Right lobe of liver (tissue), 6 donors: ENCODE measurements at regions not wholly inside any gene's neighbourhood (a gene's known extent, or its start where the extent isn't known, plus 50 kb on each side); places are given as distances from the start of the nearest gene placed in this dataset.

Experiments
- ATAC-seq, 4 donors: fragments of 200-7000 bp; cut with Tn5 transposase; one replicate each; pipeline ENCODE4 v1.9.1; 2020; ENCODE audit warnings: mild to moderate bottlenecking in 4 of 4, moderate library complexity in 4 of 4
- DNase-seq, 3 donors: peaks; one replicate each; pipeline ENCODE4 v3.0.0-alpha.2; 2020
- H3K27ac ChIP-seq, 3 donors: fragments of 200-600 bp; one replicate each; pipeline ENCODE4 v1.8.0; 2022
- H3K27me3 ChIP-seq, 2 donors: fragments of 200-600 bp; one replicate each; pipeline ENCODE4 v1.8.0; 2022
- H3K36me3 ChIP-seq, 4 donors: fragments of 200-600 bp; sonication (generic) in 1 of 4; one replicate each; pipeline versions ENCODE4 v1.5.1 to v1.8.0; 2017 to 2022; ENCODE audit warnings: control low read depth in 1 of 4
- H3K4me1 ChIP-seq, 4 donors: fragments of 200-600 bp; sonication (generic) in 1 of 4; one replicate each; pipeline versions ENCODE4 v1.5.1 to v1.8.0; 2017 to 2022; ENCODE audit warnings: control low read depth in 1 of 4
- H3K4me3 ChIP-seq, 3 donors: fragments of 200-600 bp; one replicate each; pipeline ENCODE4 v1.8.0; 2022
- H3K9me3 ChIP-seq, 4 donors: fragments of 200-600 bp; sonication (generic) in 1 of 4; one replicate each; pipeline versions ENCODE4 v1.5.1 to v1.8.0; 2017 to 2022; ENCODE audit warnings: control low read depth in 1 of 4
- POLR2A ChIP-seq: fragments of 450-650 bp; IDR thresholded peaks from one replicate; pipeline ENCODE4 v1.6.1; 2017; ENCODE audit warnings: antibody characterized with exemption, mild to moderate bottlenecking
- WGBS: methylation state at CpG from one replicate; pipeline ENCODE4 v1.1.6; 2018; ENCODE audit warnings: low coverage, low lambda C conversion rate; ENCODE audit not compliant: insufficient coverage; ENCODE audit errors: missing lambda C conversion rate; 5-methylcytosine and 5-hydroxymethylcytosine counted together
- intact Hi-C, 2 donors: fragments of 100-400 bp; cut with DNase I; formaldehyde crosslinking; loops; one replicate each; pipeline versions ENCODE4 v1.11.2 to v1.14.1; 2022
- TF ChIP-seq, protein P1 (sequence below), 4 donors: fragments of 200-600 bp in 3 of 4; fragments of 450-650 bp in 1 of 4; IDR thresholded peaks; one replicate each; pipeline versions ENCODE4 v1.5.1 to v1.8.0; 2016 to 2022; ENCODE audit warnings: antibody characterized with exemption in 4 of 4, mild to moderate bottlenecking in 2 of 4
- donor health status: DM: no; HTN: yes; CAD: no.
- donor health status: DM: no; HTN: no; CAD: no.
- donor health status: DM: no; HTN: no; CAD: no.
- donor health status: DM: no; HTN: yes; CAD: no.
- donor health status: DM: no; HTN: yes; CAD: no.

DNA sequence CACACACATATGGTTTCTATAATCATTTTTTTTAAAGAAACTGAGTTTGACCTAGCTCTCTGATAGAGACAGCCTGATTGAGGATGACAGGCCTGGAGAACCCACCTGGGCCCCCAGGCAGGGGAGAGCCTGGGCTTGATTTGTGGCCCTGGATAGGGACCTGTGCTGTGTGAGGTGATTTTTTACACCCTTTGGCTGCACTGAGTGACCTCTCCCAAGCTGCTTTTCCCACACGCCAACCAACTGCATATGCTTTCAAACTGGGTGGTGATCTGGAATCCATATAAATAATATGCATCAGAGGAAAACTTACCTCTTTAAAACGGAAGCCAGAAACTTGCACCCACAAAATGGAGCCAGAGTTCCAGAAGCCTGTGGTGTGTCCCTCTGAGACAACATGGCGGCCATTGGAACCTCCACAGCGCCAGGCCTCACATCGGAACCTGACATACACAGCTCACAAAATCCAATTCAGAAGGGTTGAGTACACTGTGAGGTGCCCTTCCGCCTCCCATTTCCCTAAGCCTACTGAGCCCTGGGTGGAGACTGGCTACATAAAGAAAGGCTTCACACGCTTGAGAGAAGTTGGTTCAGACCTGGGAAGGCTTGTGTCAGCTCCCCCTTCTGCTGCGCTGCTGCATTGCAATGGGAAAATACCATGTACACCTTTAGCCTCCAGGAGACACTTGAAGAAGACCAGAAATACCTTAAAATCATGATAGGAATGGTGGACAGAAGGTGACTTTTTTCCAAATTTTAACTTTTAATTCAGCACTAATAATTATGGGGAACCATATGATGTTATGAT is 160.7 kb downstream of the HHIPL2 start:
- TF ChIP-seq, protein P1, sequence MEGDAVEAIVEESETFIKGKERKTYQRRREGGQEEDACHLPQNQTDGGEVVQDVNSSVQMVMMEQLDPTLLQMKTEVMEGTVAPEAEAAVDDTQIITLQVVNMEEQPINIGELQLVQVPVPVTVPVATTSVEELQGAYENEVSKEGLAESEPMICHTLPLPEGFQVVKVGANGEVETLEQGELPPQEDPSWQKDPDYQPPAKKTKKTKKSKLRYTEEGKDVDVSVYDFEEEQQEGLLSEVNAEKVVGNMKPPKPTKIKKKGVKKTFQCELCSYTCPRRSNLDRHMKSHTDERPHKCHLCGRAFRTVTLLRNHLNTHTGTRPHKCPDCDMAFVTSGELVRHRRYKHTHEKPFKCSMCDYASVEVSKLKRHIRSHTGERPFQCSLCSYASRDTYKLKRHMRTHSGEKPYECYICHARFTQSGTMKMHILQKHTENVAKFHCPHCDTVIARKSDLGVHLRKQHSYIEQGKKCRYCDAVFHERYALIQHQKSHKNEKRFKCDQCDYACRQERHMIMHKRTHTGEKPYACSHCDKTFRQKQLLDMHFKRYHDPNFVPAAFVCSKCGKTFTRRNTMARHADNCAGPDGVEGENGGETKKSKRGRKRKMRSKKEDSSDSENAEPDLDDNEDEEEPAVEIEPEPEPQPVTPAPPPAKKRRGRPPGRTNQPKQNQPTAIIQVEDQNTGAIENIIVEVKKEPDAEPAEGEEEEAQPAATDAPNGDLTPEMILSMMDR (IDR thresholded peaks at IDR 0.05) = no peak
- TF ChIP-seq POLR2A = no peak
- Histone ChIP-seq H3K27me3 (no peaks in the 10 kb centered on the region), H3K4me3 (no peak overlapping the region), H3K4me1 (no peaks in the 10 kb centered on the region), H3K36me3 (no peaks in the 10 kb centered on the region), H3K9me3 (no peaks in the 10 kb centered on the region), H3K27ac (no peak overlapping the region)
- ATAC-seq = no peak
- intact Hi-C loops = no loop called here
- no peak for DNase-seq
- 74% methylated on average over 7 of the region's 8 CpGs for WGBS

DNA sequence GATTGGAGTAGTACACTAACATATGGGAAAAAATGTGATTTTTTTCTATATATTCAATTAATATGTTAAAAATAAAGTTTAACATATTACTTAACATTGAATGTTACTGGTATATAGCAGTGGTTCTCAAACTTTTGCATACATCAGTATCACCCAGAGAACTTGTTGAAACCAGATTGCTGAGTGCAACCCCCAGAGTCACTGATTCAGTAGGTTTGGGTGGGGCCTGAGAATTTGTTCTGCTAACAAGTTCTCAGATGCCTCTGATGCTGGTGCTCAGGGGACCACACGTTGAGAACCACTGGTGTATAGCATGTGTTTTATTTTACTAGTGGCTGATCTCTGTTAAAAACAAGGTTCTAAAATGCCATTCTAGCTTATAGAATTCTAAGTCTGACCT is 161.9 kb downstream of the HHIPL2 start:
- Histone ChIP-seq H3K4me1 (no peaks in the 10 kb centered on the region), H3K4me3 (no peak overlapping the region), H3K36me3 (no peaks in the 10 kb centered on the region), H3K27me3 (no peaks in the 10 kb centered on the region), H3K9me3 (no peaks in the 10 kb centered on the region), H3K27ac (no peak overlapping the region)
- intact Hi-C loops = no loop called here
- ATAC-seq (no peak), DNase-seq (no peak)
- no peak for TF ChIP-seq POLR2A
- TF ChIP-seq, protein P1 (IDR thresholded peaks at IDR 0.05) = no peak
- 50% methylated on average over 1 of the region's 1 CpG for WGBS

DNA sequence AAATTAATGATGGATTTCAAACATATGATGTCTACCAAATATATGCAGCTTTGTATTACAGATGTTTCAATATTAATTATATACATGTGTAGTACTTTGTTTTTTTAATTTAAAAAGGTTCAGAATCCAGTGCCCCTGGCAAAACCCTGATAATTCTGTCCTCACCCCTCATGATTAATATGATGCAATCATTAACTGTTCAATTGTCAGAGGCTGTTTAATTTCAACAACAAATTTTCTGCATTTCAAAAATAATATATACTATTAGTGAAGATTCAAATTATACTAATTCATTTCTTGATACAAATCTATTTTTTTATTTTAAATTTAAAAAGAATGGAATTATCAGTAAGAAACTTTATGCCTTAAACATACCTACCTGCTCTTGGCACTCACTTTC is 162.6 kb downstream of the HHIPL2 start:
- Histone ChIP-seq H3K36me3 (no peaks in the 10 kb centered on the region), H3K4me3 (no peak overlapping the region), H3K27ac (no peak overlapping the region), H3K27me3 (no peaks in the 10 kb centered on the region), H3K9me3 (no peaks in the 10 kb centered on the region), H3K4me1 (no peaks in the 10 kb centered on the region)
- TF ChIP-seq, protein P1 (IDR thresholded peaks at IDR 0.05) = no peak
- no peak for TF ChIP-seq POLR2A
- intact Hi-C loops = no loop called here
- DNase-seq = no peak
- ATAC-seq = no peak

DNA sequence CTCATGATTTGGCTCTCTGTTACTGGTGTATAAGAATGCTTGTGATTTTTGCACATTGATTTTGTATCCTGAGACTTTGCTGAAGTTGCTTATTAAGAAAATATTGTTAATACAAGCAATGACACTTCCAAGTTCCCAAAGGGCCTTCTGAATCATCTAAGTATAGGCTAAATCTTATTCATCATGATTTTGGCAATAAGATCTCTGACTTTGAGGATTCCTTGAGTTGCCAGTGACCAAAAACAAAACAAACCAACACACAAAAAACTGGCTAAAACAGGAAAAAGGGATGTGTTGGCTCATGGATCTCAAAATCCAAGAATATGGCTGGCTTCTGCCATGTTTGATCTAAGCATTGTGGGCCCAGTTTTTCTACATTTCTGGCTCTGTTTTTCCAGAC is 163.4 kb downstream of the HHIPL2 start:
- intact Hi-C loops = no loop called here

More for the DNA sequence above, 163.4 kb downstream of the HHIPL2 start:
- no peaks in the 10 kb centered on the region for H3K4me1 ChIP-seq
- H3K36me3 ChIP-seq = no peaks in the 10 kb centered on the region
- no peak overlapping the region for H3K27ac ChIP-seq
- TF ChIP-seq, protein P1 (IDR thresholded peaks at IDR 0.05) = no peak
- TF ChIP-seq POLR2A = no peak
- no peaks in the 10 kb centered on the region for H3K9me3 ChIP-seq
- H3K27me3 ChIP-seq = no peaks in the 10 kb centered on the region
- no peak for DNase-seq
- ATAC-seq = no peak
- H3K4me3 ChIP-seq = no peak overlapping the region
